ENCODE measurements at regions not wholly inside any gene's neighbourhood (a gene's known extent, or its start where the extent isn't known, plus 50 kb on each side); places are given as distances from the start of the nearest gene placed in this dataset.
"Not testable (repeated sequence)": the region's sequence is repeated elsewhere in the genome, so short reads cannot be mapped to it uniquely, and the experiment has no call there.

GRCh38 chr2:67108231-67108630, 288.9 kb upstream of the ETAA1 start:
- Histone ChIP-seq H3K27me3 (ENCODE audit: control insufficient read depth, insufficient read depth, low read length) (no peaks in the 10 kb centered on the region), H3K27ac (ENCODE audit: low read length) (no peak overlapping the region), H3K9me3 (ENCODE audit: control insufficient read depth, insufficient read depth, low read length) (no peaks in the 10 kb centered on the region), H3K36me3 (ENCODE audit: control insufficient read depth, insufficient read depth, low read length) (no peaks in the 10 kb centered on the region), H3K4me1 (ENCODE audit: control insufficient read depth, insufficient read depth, low read length) (no peaks in the 10 kb centered on the region), H3K4me3 (ENCODE audit: low read length) (no peak overlapping the region)
- no peak for DNase-seq (ENCODE audit: low read depth, low spot score)
- no CpG with 5 or more reads among the region's 2 CpGs for WGBS (ENCODE audit: insufficient coverage, insufficient read length)

- Histone ChIP-seq H3K4me3 (ENCODE audit: low read length) (no peak overlapping the region), H3K9me3 (ENCODE audit: control insufficient read depth, insufficient read depth, low read length) (no peaks in the 10 kb centered on the region), H3K4me1 (ENCODE audit: control insufficient read depth, insufficient read depth, low read length) (no peaks in the 10 kb centered on the region), H3K27me3 (ENCODE audit: control insufficient read depth, insufficient read depth, low read length) (no peaks in the 10 kb centered on the region), H3K36me3 (ENCODE audit: control insufficient read depth, insufficient read depth, low read length) (no peaks in the 10 kb centered on the region), H3K27ac (ENCODE audit: low read length) (no peak overlapping the region)
- DNase-seq (ENCODE audit: low read depth, low spot score) = no peak
- whole genome bisulfite sequencing (ENCODE audit: insufficient coverage, insufficient read length) = no CpG with 5 or more reads among the region's 1 CpG
These were observed 272.6 kb upstream of the ETAA1 start for GRCh38 chr2:67124531-67124930.

- WGBS (ENCODE audit: insufficient coverage, insufficient read length) = no CpG with 5 or more reads among the region's 3 CpGs
- Histone ChIP-seq H3K36me3 (ENCODE audit: control insufficient read depth, insufficient read depth, low read length) (no peaks in the 10 kb centered on the region), H3K9me3 (ENCODE audit: control insufficient read depth, insufficient read depth, low read length) (no peaks in the 10 kb centered on the region), H3K27me3 (ENCODE audit: control insufficient read depth, insufficient read depth, low read length) (no peaks in the 10 kb centered on the region), H3K4me3 (ENCODE audit: low read length) (no peak overlapping the region), H3K27ac (ENCODE audit: low read length) (no peak overlapping the region), H3K4me1 (ENCODE audit: control insufficient read depth, insufficient read depth, low read length) (no peaks in the 10 kb centered on the region)
- no peak for DNase-seq (ENCODE audit: low read depth, low spot score)
These were observed 266.4 kb upstream of the ETAA1 start for GRCh38 chr2:67130531-67131256.

GRCh38 chr2:67131257-67131609, 265.9 kb upstream of the ETAA1 start:
- no peak overlapping the region for H3K27ac ChIP-seq (ENCODE audit: low read length)
- H3K4me1 ChIP-seq (ENCODE audit: control insufficient read depth, insufficient read depth, low read length) = no peaks in the 10 kb centered on the region
- no peak overlapping the region for H3K4me3 ChIP-seq (ENCODE audit: low read length)
- no peaks in the 10 kb centered on the region for H3K9me3 ChIP-seq (ENCODE audit: control insufficient read depth, insufficient read depth, low read length)
- H3K27me3 ChIP-seq (ENCODE audit: control insufficient read depth, insufficient read depth, low read length) = no peaks in the 10 kb centered on the region
- H3K36me3 ChIP-seq (ENCODE audit: control insufficient read depth, insufficient read depth, low read length) = no peaks in the 10 kb centered on the region
- no CpG with 5 or more reads among the region's 3 CpGs for WGBS (ENCODE audit: insufficient coverage, insufficient read length)
- DNase-seq (ENCODE audit: low read depth, low spot score) = no peak

- not testable (repeated sequence) for H3K27me3 ChIP-seq (ENCODE audit: control insufficient read depth, insufficient read depth, low read length); H3K4me3 ChIP-seq (ENCODE audit: low read length); H3K9me3 ChIP-seq (ENCODE audit: control insufficient read depth, insufficient read depth, low read length); H3K27ac ChIP-seq (ENCODE audit: low read length); DNase-seq (ENCODE audit: low read depth, low spot score); H3K36me3 ChIP-seq (ENCODE audit: control insufficient read depth, insufficient read depth, low read length); H3K4me1 ChIP-seq (ENCODE audit: control insufficient read depth, insufficient read depth, low read length)
- no CpG with 5 or more reads among the region's 2 CpGs for WGBS (ENCODE audit: insufficient coverage, insufficient read length)
These were observed 264.6 kb upstream of the ETAA1 start for GRCh38 chr2:67132441-67132940.

GRCh38 chr2:67135208-67135607, 261.9 kb upstream of the ETAA1 start:
- Histone ChIP-seq H3K36me3 (ENCODE audit: control insufficient read depth, insufficient read depth, low read length) (no peaks in the 10 kb centered on the region), H3K4me3 (ENCODE audit: low read length) (no peak overlapping the region), H3K27me3 (ENCODE audit: control insufficient read depth, insufficient read depth, low read length) (no peaks in the 10 kb centered on the region), H3K9me3 (ENCODE audit: control insufficient read depth, insufficient read depth, low read length) (no peaks in the 10 kb centered on the region), H3K4me1 (ENCODE audit: control insufficient read depth, insufficient read depth, low read length) (no peaks in the 10 kb centered on the region), H3K27ac (ENCODE audit: low read length) (no peak overlapping the region)
- DNase-seq (ENCODE audit: low read depth, low spot score) = no peak
- no CpG with 5 or more reads among the region's 3 CpGs for WGBS (ENCODE audit: insufficient coverage, insufficient read length)

- Histone ChIP-seq H3K27me3 (ENCODE audit: control insufficient read depth, insufficient read depth, low read length) (no peaks in the 10 kb centered on the region), H3K4me3 (ENCODE audit: low read length) (no peak overlapping the region), H3K9me3 (ENCODE audit: control insufficient read depth, insufficient read depth, low read length) (no peaks in the 10 kb centered on the region), H3K27ac (ENCODE audit: low read length) (no peak overlapping the region), H3K4me1 (ENCODE audit: control insufficient read depth, insufficient read depth, low read length) (no peaks in the 10 kb centered on the region), H3K36me3 (ENCODE audit: control insufficient read depth, insufficient read depth, low read length) (no peaks in the 10 kb centered on the region)
- DNase-seq (ENCODE audit: low read depth, low spot score) = no peak
These were observed 259.4 kb upstream of the ETAA1 start for GRCh38 chr2:67137699-67138098.

GRCh38 chr2:67142071-67142470, 255.1 kb upstream of the ETAA1 start:
- Histone ChIP-seq H3K4me1 (ENCODE audit: control insufficient read depth, insufficient read depth, low read length) (no peaks in the 10 kb centered on the region), H3K9me3 (ENCODE audit: control insufficient read depth, insufficient read depth, low read length) (no peaks in the 10 kb centered on the region), H3K36me3 (ENCODE audit: control insufficient read depth, insufficient read depth, low read length) (no peaks in the 10 kb centered on the region), H3K4me3 (ENCODE audit: low read length) (no peak overlapping the region), H3K27me3 (ENCODE audit: control insufficient read depth, insufficient read depth, low read length) (no peaks in the 10 kb centered on the region), H3K27ac (ENCODE audit: low read length) (no peak overlapping the region)
- DNase-seq (ENCODE audit: low read depth, low spot score) = no peak
- WGBS (ENCODE audit: insufficient coverage, insufficient read length) = no CpG with 5 or more reads among the region's 1 CpG

GRCh38 chr2:67142741-67143140, 254.4 kb upstream of the ETAA1 start:
- H3K4me1 ChIP-seq (ENCODE audit: control insufficient read depth, insufficient read depth, low read length) = no peaks in the 10 kb centered on the region
- no peak for DNase-seq (ENCODE audit: low read depth, low spot score)
- H3K9me3 ChIP-seq (ENCODE audit: control insufficient read depth, insufficient read depth, low read length) = no peaks in the 10 kb centered on the region
- H3K4me3 ChIP-seq (ENCODE audit: low read length) = no peak overlapping the region
- no peaks in the 10 kb centered on the region for H3K36me3 ChIP-seq (ENCODE audit: control insufficient read depth, insufficient read depth, low read length)
- no peaks in the 10 kb centered on the region for H3K27me3 ChIP-seq (ENCODE audit: control insufficient read depth, insufficient read depth, low read length)
- WGBS (ENCODE audit: insufficient coverage, insufficient read length) = no CpG with 5 or more reads among the region's 2 CpGs
- H3K27ac ChIP-seq (ENCODE audit: low read length) = no peak overlapping the region

GRCh38 chr2:67145851-67146250, 251.3 kb upstream of the ETAA1 start:
- no CpG with 5 or more reads among the region's 1 CpG for WGBS (ENCODE audit: insufficient coverage, insufficient read length)
- no peaks in the 10 kb centered on the region for H3K27me3 ChIP-seq (ENCODE audit: control insufficient read depth, insufficient read depth, low read length)
- no peak for DNase-seq (ENCODE audit: low read depth, low spot score)
- no peaks in the 10 kb centered on the region for H3K4me1 ChIP-seq (ENCODE audit: control insufficient read depth, insufficient read depth, low read length)
- H3K9me3 ChIP-seq (ENCODE audit: control insufficient read depth, insufficient read depth, low read length) = no peaks in the 10 kb centered on the region
- H3K27ac ChIP-seq (ENCODE audit: low read length) = no peak overlapping the region
- H3K4me3 ChIP-seq (ENCODE audit: low read length) = no peak overlapping the region
- no peaks in the 10 kb centered on the region for H3K36me3 ChIP-seq (ENCODE audit: control insufficient read depth, insufficient read depth, low read length)

GRCh38 chr2:67156796-67157195, 240.3 kb upstream of the ETAA1 start:
- Histone ChIP-seq H3K9me3 (ENCODE audit: control insufficient read depth, insufficient read depth, low read length) (no peaks in the 10 kb centered on the region), H3K27me3 (ENCODE audit: control insufficient read depth, insufficient read depth, low read length) (no peaks in the 10 kb centered on the region), H3K4me3 (ENCODE audit: low read length) (no peak overlapping the region), H3K27ac (ENCODE audit: low read length) (no peak overlapping the region), H3K36me3 (ENCODE audit: control insufficient read depth, insufficient read depth, low read length) (no peaks in the 10 kb centered on the region), H3K4me1 (ENCODE audit: control insufficient read depth, insufficient read depth, low read length) (no peaks in the 10 kb centered on the region)
- DNase-seq (ENCODE audit: low read depth, low spot score) = no peak
- no CpG with 5 or more reads among the region's 3 CpGs for WGBS (ENCODE audit: insufficient coverage, insufficient read length)

Measured in iPS DF 6.9 (cell line).